MCF 10A (cell line): ENCODE measurements at regions not wholly inside any gene's neighbourhood (a gene's known extent, or its start where the extent isn't known, plus 50 kb on each side); places are given as distances from the start of the nearest gene placed in this dataset.

Source experiments
- BruUV-seq: library from RNA; stranded (reverse); fragments of 400-500 nt; replicated peaks from 2 replicates; lab custom pipeline; 2021; lab: Mats Ljungman, UMichigan
- CTCF ChIA-PET: fragments of 300-600 bp; sonication (Branson Sonifier 250); formaldehyde crosslinking; extraction: SDS; loops from one replicate; lab custom pipeline; 2021; ENCODE audit warnings: antibody characterized with exemption, inconsistent platforms; lab: Yijun Ruan, JAX
- POLR2A ChIA-PET: fragments of 300-600, 350-650 bp; sonication (Branson Sonifier 250); formaldehyde crosslinking; extraction: SDS; loops from one replicate; lab custom pipeline; 2020; ENCODE audit warnings: antibody characterized with exemption, inconsistent platforms; lab: Yijun Ruan, JAX
- DNase-seq: peaks from one replicate; pipeline ENCODE4 v3.0.0-alpha.2; 2018; ENCODE audit not compliant: unreplicated experiment
- H3K27ac Mint-ChIP-seq: one replicate; pipeline ENCODE4 v1.8.0; 2022; ENCODE audit warnings: mild to moderate bottlenecking, low read depth, mixed read lengths; ENCODE audit not compliant: unreplicated experiment
- H3K27me3 Mint-ChIP-seq: one replicate; pipeline ENCODE4 v1.8.0; 2022; ENCODE audit warnings: mixed read lengths; ENCODE audit not compliant: insufficient read depth, unreplicated experiment
- H3K36me3 Mint-ChIP-seq: one replicate; pipeline ENCODE4 v1.8.0; 2022; ENCODE audit warnings: mild to moderate bottlenecking, moderate library complexity, mixed read lengths; ENCODE audit not compliant: insufficient read depth, unreplicated experiment
- H3K4me1 Mint-ChIP-seq: one replicate; pipeline ENCODE4 v1.8.0; 2022; ENCODE audit warnings: mixed read lengths; ENCODE audit not compliant: insufficient read depth, unreplicated experiment
- H3K4me3 Mint-ChIP-seq: one replicate; pipeline ENCODE4 v1.8.0; 2022; ENCODE audit warnings: mild to moderate bottlenecking, moderate library complexity, mixed read lengths; ENCODE audit not compliant: unreplicated experiment
- H3K9me3 Mint-ChIP-seq: one replicate; pipeline ENCODE4 v1.8.0; 2022; ENCODE audit warnings: mixed read lengths; ENCODE audit not compliant: unreplicated experiment
- intact Hi-C: fragments of 100-400 bp; cut with micrococcal nuclease; formaldehyde crosslinking; loops from 2 replicates; pipeline ENCODE4 v1.14.1; 2022
- TF ChIP-seq, protein P1 (sequence below): fragments of 200-600 bp; IDR thresholded peaks from one replicate; pipeline ENCODE4 v1.8.0; 2022; ENCODE audit warnings: antibody characterized with exemption, mild to moderate bottlenecking; ENCODE audit not compliant: unreplicated experiment

DNA sequence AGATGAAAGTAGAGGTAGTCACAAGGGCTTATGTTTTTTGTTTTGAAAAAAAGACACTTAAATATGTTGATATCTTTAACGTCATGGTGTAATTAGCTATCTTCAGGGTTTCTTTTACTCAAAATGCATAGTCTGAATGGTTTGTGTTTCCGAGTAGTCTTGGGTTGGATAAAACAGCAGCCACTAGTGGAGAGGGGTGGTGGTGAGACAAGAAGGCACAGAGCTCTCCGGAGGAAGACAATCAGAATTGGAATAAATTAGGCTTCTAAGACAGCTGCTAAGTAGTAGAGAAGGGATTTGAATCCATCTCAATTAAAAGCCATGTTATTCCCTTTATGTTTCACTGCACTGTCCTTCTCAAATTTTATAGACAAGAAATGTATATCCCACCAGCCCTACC, 240.4 kb upstream of the VEGFC start:
- no peaks in the 10 kb centered on the region for H3K4me1 Mint-ChIP-seq
- H3K27me3 Mint-ChIP-seq = no peaks in the 10 kb centered on the region
- peaks cover 6% of the 10 kb centered on the region for H3K36me3 Mint-ChIP-seq
- TF ChIP-seq, protein P1, sequence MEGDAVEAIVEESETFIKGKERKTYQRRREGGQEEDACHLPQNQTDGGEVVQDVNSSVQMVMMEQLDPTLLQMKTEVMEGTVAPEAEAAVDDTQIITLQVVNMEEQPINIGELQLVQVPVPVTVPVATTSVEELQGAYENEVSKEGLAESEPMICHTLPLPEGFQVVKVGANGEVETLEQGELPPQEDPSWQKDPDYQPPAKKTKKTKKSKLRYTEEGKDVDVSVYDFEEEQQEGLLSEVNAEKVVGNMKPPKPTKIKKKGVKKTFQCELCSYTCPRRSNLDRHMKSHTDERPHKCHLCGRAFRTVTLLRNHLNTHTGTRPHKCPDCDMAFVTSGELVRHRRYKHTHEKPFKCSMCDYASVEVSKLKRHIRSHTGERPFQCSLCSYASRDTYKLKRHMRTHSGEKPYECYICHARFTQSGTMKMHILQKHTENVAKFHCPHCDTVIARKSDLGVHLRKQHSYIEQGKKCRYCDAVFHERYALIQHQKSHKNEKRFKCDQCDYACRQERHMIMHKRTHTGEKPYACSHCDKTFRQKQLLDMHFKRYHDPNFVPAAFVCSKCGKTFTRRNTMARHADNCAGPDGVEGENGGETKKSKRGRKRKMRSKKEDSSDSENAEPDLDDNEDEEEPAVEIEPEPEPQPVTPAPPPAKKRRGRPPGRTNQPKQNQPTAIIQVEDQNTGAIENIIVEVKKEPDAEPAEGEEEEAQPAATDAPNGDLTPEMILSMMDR = no peak
- no TSS peak for BruUV-seq
- no peak overlapping the region for H3K27ac Mint-ChIP-seq
- H3K4me3 Mint-ChIP-seq = no peak overlapping the region
- H3K9me3 Mint-ChIP-seq = peaks cover 5% of the 10 kb centered on the region
- ChIA-PET POLR2A (interaction anchor here (0.9 kb wide), 2 partner anchors 9 to 11 kb away, joined by 3 to 4 read pairs; no protein-coding TSS in a partner anchor), CTCF (interaction anchor here (0.8 to 3.8 kb wide), 5 partner anchors 8 to 637 kb away, joined by 3 to 22 read pairs (median 3); no protein-coding TSS in a partner anchor)
- intact Hi-C loops = no loop called here
- DNase-seq = no peak

DNA sequence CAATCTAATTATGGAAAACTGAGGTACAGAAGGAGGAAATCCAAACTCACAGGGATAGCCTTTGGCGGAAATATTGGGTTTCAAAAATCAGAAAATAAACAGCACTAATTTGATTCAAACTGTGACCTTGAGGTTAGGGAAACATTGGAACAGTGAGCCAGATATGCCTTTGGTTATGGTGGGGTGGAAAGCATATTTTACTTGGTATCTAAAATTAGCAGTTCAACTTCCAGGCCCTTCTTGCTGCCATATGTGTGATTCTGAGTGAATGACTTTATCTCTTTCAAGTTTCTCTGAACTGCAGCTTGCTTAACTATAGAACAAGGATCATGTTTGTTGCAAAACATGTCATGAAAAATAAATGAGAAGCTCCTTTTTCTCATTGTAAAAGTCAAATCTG, 240.9 kb upstream of the VEGFC start:
- H3K9me3 Mint-ChIP-seq = peaks cover 5% of the 10 kb centered on the region
- H3K4me1 Mint-ChIP-seq = no peaks in the 10 kb centered on the region
- ChIA-PET POLR2A (interaction anchor here (0.9 kb wide), 1 partner anchor 9 kb away, joined by 3 read pairs; no protein-coding TSS in a partner anchor), CTCF (interaction anchor here (0.8 to 3.8 kb wide), 3 partner anchors 14 to 302 kb away, joined by 3 to 22 read pairs (median 4); no protein-coding TSS in a partner anchor)
- TF ChIP-seq, protein P1 = no peak
- no peak overlapping the region for H3K27ac Mint-ChIP-seq
- H3K4me3 Mint-ChIP-seq = no peak overlapping the region
- no peaks in the 10 kb centered on the region for H3K27me3 Mint-ChIP-seq
- no peak for DNase-seq
- H3K36me3 Mint-ChIP-seq = peaks cover 4% of the 10 kb centered on the region
- intact Hi-C loops = no loop called here
- no TSS peak for BruUV-seq

DNA sequence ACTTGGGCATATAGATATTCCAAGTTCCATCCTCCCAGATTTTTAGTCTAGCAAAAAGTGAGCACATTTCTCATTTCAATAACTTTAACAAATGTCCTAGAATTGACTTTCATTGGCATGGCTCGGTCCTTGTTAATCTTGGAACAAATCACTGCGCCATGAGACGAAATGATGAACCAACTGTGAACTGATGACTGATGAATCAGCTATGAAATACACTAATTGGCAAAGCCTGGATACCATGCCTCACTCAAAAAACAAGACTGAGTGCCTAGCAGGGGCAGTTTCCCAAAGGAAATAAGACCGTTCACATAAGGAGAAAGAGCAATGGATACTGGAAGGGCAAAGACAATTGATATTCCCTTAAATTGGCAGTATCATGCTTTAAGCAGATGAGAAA, 248.6 kb upstream of the VEGFC start:
- no peaks in the 10 kb centered on the region for H3K27me3 Mint-ChIP-seq
- peaks cover 5% of the 10 kb centered on the region for H3K9me3 Mint-ChIP-seq
- TF ChIP-seq, protein P1 = no peak
- intact Hi-C loops = no loop called here
- no peaks in the 10 kb centered on the region for H3K4me1 Mint-ChIP-seq
- no peak overlapping the region for H3K27ac Mint-ChIP-seq
- no TSS peak for BruUV-seq
- no peak for DNase-seq
- ChIA-PET POLR2A (no interaction called here), CTCF (interaction anchor here (0.6 to 1.4 kb wide), 4 partner anchors 9 to 298 kb away, joined by 3 to 5 read pairs (median 3); no protein-coding TSS in a partner anchor)
- H3K4me3 Mint-ChIP-seq = no peak overlapping the region
- no peaks in the 10 kb centered on the region for H3K36me3 Mint-ChIP-seq

DNA sequence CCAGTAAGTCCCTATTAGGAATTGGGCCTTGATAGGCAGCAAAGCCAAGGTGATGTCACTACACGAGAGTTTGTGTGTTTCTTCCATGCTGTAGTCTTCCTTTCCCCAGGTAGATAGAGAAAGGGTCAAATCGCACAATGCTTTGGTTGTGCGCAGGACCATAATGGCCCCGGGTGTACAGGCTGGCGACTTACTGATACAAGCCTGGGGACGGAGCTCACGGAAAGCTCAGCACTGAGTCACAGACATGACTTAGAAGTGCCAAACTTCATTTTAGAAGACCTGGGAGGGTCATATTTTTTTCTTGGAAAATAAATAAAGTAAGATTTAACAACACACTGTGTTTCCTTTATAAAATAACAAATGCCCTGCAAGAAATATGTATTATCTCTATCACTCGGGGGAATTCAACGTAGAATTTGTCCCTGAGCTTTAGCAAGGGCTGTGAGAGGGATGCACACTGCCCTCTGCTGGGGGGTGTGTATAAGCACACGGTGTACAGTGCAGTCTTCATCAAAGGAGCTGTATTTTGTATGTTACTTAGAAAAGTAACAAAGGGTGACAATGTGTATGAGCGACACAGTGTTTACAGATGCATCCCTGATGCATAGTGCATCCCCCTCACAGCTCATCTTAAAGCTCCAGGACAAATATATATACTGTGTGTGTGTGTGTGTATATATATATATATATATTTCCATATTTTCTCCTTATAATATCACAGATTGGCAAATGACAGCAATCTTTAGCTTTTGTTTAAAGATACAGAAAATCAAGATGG, 254.5 kb upstream of the VEGFC start:
- no TSS peak for BruUV-seq
- Mint-ChIP-seq H3K36me3 (no peaks in the 10 kb centered on the region), H3K4me1 (no peaks in the 10 kb centered on the region), H3K4me3 (no peak overlapping the region), H3K27me3 (no peaks in the 10 kb centered on the region), H3K27ac (no peak overlapping the region), H3K9me3 (no peaks in the 10 kb centered on the region)
- POLR2A ChIA-PET = interaction anchor here (0.6 to 1.2 kb wide), 8 partner anchors 26 to 696 kb away, joined by 3 to 7 read pairs (median 3); no protein-coding TSS in a partner anchor
- TF ChIP-seq, protein P1 = peak; percentile 72
- CTCF ChIA-PET = interaction anchor here (0.5 to 3.4 kb wide), 109 partner anchors 9 to 1303 kb away, joined by 3 to 58 read pairs (median 4); partner anchors contain the start of gene VEGFC
- intact Hi-C loops = loop anchor here (1.0 to 5.0 kb wide), 5 partner anchors 83 to 670 kb away; no protein-coding TSS in a partner anchor
- peak; percentile 87 for DNase-seq
